Ramos (cell line): ENCODE measurements at regions not wholly inside any gene's neighbourhood (a gene's known extent, or its start where the extent isn't known, plus 50 kb on each side); places are given as distances from the start of the nearest gene placed in this dataset.

Source experiments
- in situ Hi-C: fragments of 300-500 bp; cut with MboI; formaldehyde crosslinking; loops from one replicate; pipeline ENCODE4 v1.14.3; 2022; ENCODE audit warnings: low sequenced_read_pairs; ENCODE audit not compliant: unreplicated experiment

GRCh38 chr2:67684991-67685390 lies 287.9 kb downstream of the ETAA1 start:
- in situ Hi-C loops = no loop called here

DNA sequence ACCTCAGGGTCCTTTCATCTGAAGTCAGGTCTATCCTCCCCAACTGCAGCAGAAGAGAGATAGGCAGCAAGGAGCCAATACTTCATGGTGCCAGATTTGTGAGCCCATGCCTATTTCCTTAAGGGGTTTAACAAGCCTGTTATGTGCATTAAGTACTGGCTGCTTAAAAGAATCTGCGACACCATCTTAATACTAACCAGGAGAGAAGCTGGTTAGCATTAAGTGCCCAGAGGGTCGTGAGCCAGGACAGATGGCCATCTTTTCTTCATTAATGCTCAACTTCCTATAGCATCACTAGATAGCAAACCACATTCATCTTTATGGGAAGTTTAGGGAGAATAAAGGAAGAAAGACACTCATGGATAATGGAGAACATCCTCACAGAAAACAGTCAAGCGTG lies 289.1 kb downstream of the ETAA1 start:
- in situ Hi-C loops = no loop called here

GRCh38 chr2:67689186-67689585 lies 292.1 kb downstream of the ETAA1 start:
- in situ Hi-C loops = no loop called here

DNA sequence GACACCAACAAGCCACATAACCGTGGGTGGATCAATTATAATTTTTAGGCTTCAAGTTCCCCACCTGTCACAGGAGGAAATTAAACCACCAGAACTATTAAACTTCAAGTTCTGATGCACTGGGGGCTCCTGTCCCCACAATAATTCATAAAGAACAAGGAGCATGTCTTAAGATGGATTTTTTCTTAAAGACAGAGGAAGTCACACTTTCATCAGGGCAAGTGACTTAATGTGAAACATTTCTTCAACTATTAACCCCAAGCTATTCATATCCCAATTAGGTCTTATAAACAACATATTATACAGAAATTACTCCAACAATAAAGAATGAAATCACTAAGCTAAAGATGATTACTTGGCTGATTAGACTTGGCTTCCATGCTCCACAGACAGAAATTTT lies 292.5 kb downstream of the ETAA1 start:
- in situ Hi-C loops = no loop called here

DNA sequence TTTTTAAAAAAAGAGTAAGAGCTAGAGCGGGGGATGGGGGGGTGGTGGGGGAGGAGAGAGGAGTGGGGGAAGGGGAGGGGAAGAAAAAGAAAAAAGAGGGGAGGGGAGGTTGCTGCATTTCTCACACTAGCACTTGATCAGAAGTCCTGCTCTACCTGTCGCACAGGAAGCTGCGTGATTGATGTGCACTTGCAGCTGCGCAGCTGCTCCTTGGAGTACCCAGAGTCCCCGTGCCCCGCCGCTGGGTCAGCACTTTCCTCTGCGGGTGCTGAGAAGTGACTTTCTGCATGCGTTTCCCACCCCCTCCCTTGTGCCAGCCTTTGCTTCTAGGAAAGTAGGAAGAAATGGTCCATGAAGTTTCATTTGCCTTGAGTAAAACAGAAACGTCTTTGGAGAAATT lies 297.3 kb downstream of the ETAA1 start:
- in situ Hi-C loops = no loop called here

DNA sequence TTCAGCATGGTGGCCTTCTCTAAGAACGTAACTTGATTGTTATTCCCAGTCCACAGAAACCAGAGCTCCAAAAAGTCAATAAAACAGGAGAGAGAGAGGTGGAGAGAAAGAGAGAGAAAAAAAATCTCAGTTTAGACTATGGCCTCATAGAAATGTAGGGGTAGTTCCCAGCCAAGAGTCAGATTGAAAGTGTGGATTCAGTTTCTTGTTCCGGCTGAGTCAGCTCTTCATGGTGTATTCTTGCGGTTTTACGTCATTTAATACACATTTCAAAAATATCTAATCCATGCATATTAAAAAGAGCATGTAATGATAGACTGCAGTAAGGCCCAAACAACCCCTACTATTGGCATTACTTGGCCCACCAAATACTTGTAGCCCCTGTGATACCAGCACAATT lies 303.9 kb downstream of the ETAA1 start:
- in situ Hi-C loops = no loop called here

- in situ Hi-C loops = no loop called here
Measured at GRCh38 chr2:67702284-67702683, 305.2 kb downstream of the ETAA1 start.

DNA sequence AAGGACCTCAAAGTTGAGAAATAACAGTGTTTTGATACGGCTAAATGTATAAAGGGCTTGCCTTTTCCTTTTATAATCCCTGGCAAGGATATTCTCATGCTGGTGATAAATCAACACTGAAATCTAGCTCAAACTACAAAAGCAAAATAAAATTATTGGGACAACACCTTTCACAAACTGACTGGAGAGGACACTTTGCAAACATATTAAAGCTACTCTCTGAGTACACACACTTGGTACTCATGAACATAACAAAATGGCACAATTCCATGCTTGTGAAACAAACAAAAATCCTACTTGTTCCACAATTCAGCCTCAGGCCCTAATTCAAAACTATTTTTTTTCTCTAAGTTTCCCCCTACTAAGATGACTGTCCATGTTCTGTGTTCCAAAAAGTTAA lies 305.8 kb downstream of the ETAA1 start:
- in situ Hi-C loops = no loop called here

DNA sequence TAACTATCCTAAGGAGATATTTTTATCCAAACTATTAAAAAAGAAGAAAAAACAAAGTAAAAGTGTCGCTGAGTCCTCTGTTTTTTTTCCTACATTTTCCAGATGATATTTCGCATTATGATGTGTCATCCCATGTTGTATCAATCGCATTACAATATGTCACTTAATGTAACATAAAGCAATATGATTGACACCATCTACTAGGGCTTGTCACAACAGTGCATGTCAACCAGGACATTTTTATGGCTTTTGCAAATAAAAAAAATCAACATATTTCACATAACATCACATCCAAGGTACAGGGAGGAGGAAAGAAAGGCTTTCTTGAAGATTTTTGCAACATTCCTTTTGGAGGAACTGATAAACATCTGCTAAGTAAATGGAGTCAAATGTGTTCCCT lies 308.9 kb downstream of the ETAA1 start:
- in situ Hi-C loops = no loop called here

DNA sequence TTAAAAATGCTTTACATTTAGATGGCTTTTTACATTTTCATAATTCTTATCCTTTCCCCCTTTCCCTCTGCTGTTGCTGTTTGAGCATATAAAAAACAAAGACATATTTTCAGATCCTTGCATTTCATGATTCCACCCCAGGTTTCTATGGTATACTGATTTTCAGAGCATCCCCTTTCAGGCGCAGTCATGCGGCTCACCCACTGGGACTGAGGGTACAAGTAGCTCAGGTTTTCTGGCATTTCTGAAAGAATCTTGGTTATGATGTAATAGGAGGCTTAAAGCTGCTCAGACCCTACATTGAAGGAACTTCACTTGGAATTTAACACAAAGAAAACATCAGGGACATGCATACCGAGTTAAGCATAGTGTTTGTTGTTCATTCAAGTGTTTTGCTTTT lies 310.8 kb downstream of the ETAA1 start:
- in situ Hi-C loops = no loop called here

- in situ Hi-C loops = no loop called here
Measured at GRCh38 chr2:67709835-67710234, 312.7 kb downstream of the ETAA1 start.

DNA sequence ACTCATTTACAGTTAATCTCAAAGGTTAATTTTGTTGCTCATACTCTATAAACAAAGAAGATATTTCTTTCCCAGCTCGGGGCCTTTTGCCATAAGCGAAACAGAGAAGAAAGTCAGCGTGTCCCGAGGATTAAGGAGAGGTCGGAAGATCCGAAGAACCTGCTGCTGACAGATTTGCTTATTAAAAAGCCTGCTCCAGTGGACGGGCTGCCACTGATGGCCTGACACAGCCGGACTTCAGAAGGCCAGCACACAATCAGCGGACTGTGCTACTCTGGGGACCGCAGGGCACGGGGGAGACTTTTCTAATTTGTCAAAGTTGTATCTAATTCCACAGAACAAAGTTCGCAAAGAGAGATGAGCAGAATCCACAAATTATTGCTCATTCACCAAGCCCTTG lies 315.4 kb downstream of the ETAA1 start:
- in situ Hi-C loops = no loop called here

DNA sequence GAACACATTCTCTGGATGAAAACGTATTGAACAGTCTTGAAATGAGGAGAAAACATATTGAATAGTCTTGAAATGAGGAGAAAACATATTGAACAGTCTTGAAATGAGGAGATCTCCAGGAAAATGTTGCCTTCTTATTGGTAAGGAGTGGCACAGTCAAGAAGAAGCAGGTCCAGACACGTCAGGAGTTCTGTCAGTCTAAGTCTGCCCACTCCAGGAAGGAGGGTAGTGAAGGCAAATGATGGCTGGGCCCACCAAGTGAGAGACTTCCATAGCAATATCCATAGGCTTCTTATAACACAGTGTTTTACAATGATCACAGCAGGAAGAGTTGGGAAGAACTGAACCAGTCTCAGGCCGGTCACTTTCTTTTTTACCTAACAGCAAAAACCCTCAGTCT lies 316.2 kb downstream of the ETAA1 start:
- in situ Hi-C loops = no loop called here

DNA sequence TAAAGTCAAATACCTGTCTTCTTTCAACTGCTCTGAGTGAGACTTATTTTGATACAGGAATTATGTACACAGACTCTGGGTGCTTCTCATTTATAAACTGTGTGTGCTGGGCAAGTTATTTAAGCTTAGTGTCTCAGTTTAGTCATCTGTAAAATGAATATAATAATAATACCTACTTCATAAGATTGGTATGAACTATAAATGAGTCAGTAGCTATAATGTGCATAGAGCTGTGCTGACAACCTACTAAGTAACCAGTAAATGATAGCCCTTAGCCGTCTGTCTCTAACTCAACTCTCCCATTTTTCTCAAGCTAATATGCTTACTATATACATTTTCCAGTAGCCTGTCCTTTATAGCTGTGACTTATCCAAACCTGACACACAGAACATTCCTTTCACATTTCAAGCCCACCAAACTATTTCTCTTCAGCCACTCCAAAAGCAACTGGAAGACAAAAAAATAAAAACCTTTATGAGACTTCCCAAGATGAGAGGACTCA lies 319.8 kb downstream of the ETAA1 start:
- in situ Hi-C loops = no loop called here

DNA sequence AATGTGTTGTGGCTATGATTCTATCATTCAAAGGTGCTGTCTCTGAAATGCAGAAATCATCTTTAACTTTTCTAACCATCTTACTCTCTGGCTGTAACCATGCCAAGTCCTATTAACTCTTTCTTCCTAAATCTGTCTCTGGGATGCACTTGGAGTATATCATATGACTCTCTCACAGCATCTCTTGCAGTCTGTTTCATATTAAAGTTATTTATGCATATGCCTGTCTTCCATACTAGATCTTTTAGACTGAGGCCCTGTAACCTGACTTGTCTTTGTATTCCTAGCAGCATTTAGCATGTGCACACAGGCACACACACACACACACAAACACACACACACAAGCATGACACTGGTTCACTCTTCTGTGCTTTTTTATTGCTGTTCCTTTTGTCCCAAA lies 320.6 kb downstream of the ETAA1 start:
- in situ Hi-C loops = no loop called here

DNA sequence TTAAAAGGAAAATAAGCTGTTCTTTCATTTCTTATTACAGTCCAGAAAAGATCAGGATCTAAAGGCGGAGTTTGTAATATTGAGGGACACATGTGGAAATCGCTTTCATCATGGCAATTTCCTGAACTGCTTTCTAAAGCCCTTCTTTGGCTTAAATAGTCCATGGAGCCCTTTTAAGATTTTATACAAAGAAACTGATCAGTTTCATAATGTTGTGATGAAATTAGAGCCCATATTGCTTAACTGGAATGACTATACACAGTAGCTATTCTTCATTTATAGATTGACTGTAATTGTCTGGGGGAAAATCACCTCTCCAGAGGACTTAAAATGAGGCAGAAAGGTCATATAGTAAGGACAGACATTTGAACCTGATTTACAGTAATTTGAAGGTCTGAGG lies 322.2 kb downstream of the ETAA1 start:
- in situ Hi-C loops = no loop called here

GRCh38 chr2:67721516-67721915 lies 324.4 kb downstream of the ETAA1 start:
- in situ Hi-C loops = no loop called here

DNA sequence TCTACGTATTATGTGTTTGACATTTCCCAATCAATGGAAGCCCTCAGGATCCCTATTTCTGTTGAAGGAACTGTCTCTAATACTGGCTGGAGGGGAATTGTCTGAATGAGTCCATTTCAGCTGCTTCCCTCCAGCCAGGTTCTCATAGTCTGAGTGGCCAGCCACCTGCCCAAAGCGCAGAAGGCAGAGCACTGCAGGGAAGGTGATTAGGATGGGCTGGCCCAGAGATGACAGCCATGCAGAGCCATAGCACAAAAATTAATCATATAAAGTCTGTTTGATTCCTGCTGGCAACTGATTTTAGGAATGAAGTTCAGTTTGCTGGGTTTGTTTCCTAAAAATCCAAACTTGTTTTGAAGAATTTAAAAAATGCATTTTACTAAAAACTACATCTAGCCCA lies 327.1 kb downstream of the ETAA1 start:
- in situ Hi-C loops = no loop called here

GRCh38 chr2:67725731-67726130 lies 328.6 kb downstream of the ETAA1 start:
- in situ Hi-C loops = no loop called here

- in situ Hi-C loops = no loop called here
Measured at GRCh38 chr2:67726416-67726815, 329.3 kb downstream of the ETAA1 start.

- in situ Hi-C loops = no loop called here
Measured at GRCh38 chr2:67727131-67727530, 330.0 kb downstream of the ETAA1 start.

- in situ Hi-C loops = no loop called here
Measured at GRCh38 chr2:67727623-67728022, 330.5 kb downstream of the ETAA1 start.

DNA sequence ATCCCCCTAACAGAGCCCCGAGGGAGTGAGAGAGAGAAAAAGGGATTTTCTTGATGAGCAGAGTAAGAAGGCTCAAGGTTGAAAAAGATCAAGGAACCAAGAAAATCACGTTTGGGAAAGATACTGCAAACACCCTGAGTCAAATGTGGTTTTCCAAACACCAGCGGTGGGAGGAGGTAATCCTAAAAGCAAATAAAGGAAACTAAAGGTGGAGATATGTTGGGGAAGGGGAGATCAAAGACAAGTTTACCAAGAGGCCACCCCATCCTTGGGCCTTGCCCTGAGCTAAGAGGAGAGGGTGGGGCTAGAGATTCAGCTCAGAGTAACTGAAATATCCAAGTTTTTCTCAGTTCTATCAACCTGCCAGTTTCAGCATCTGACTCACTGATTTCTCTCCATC lies 332.3 kb downstream of the ETAA1 start:
- in situ Hi-C loops = no loop called here
